Kidney epithelial cell (primary cell): ENCODE measurements at regions not wholly inside any gene's neighbourhood (a gene's known extent, or its start where the extent isn't known, plus 50 kb on each side); places are given as distances from the start of the nearest gene placed in this dataset.
"Not testable (repeated sequence)": the region's sequence is repeated elsewhere in the genome, so short reads cannot be mapped to it uniquely, and the experiment has no call there.

Experiments
- DNase-seq: peaks from one replicate; pipeline ENCODE4 v3.0.0-alpha.2; 2010; ENCODE audit warnings: low read depth
- H3K27me3 ChIP-seq: 2 replicates; pipeline ENCODE4 v1.6.0; 2011; ENCODE audit warnings: low read length; ENCODE audit not compliant: control insufficient read depth, insufficient read depth
- H3K36me3 ChIP-seq: 2 replicates; pipeline ENCODE4 v1.5.1; 2011; ENCODE audit warnings: low read length; ENCODE audit not compliant: control insufficient read depth, insufficient read depth
- H3K4me3 ChIP-seq: 2 replicates; pipeline ENCODE4 v1.5.1; 2011; ENCODE audit warnings: low read depth, mild to moderate bottlenecking, control low read depth, low read length
- CTCF ChIP-seq: IDR thresholded peaks from 2 replicates; pipeline ENCODE4 v1.5.1; 2011; ENCODE audit warnings: mild to moderate bottlenecking, moderate library complexity, low read length, control low read depth, inconsistent platforms; ENCODE audit not compliant: insufficient read depth, poor library complexity, severe bottlenecking

GRCh38 chr12:4191149-4191548, 82.4 kb upstream of the CCND2 start:
- DNase-seq: no peak
- Histone ChIP-seq H3K27me3 (no peaks in the 10 kb centered on the region), H3K36me3 (no peaks in the 10 kb centered on the region), H3K4me3 (no peak overlapping the region)
- no peak for TF ChIP-seq CTCF

- DNase-seq: no peak
- Histone ChIP-seq H3K27me3 (no peaks in the 10 kb centered on the region), H3K36me3 (no peaks in the 10 kb centered on the region), H3K4me3 (no peak overlapping the region)
- no peak for TF ChIP-seq CTCF
Measured at GRCh38 chr12:4190366-4191063, 83.0 kb upstream of the CCND2 start.

GRCh38 chr12:4189721-4190120, 83.8 kb upstream of the CCND2 start:
- Histone ChIP-seq H3K4me3 (no peak overlapping the region), H3K27me3 (no peaks in the 10 kb centered on the region), H3K36me3 (no peaks in the 10 kb centered on the region)
- TF ChIP-seq CTCF: no peak
- DNase-seq: no peak

- DNase-seq: no peak
- no peak for TF ChIP-seq CTCF
- Histone ChIP-seq H3K36me3 (no peaks in the 10 kb centered on the region), H3K4me3 (no peak overlapping the region), H3K27me3 (no peaks in the 10 kb centered on the region)
Measured at GRCh38 chr12:4187916-4188315, 85.6 kb upstream of the CCND2 start.

GRCh38 chr12:4187315-4187714, 86.2 kb upstream of the CCND2 start:
- H3K27me3 ChIP-seq, H3K4me3 ChIP-seq, DNase-seq, H3K36me3 ChIP-seq: not testable (repeated sequence)

- no peaks in the 10 kb centered on the region for H3K27me3 ChIP-seq
- DNase-seq: no peak
- no peaks in the 10 kb centered on the region for H3K36me3 ChIP-seq
Measured at GRCh38 chr12:4178424-4179170, 95.0 kb upstream of the CCND2 start.

More at GRCh38 chr12:4178424-4179170, 95.0 kb upstream of the CCND2 start:
- no peak overlapping the region for H3K4me3 ChIP-seq
- no peak for TF ChIP-seq CTCF
